Hepatocyte (in vitro differentiated cells): ENCODE measurements at regions not wholly inside any gene's neighbourhood (a gene's known extent, or its start where the extent isn't known, plus 50 kb on each side); places are given as distances from the start of the nearest gene placed in this dataset.

Source experiments
- DNase-seq: peaks from one replicate; pipeline ENCODE4 v3.0.0-alpha.2; 2016; ENCODE audit warnings: low spot score
- H2AFZ ChIP-seq: fragments of 200-600 bp; sonication (generic); 2 replicates; pipeline ENCODE4 v1.6.0; 2016; ENCODE audit warnings: antibody characterized with exemption, mild to moderate bottlenecking
- H3K27ac ChIP-seq: fragments of 200-600 bp; sonication (generic); 2 replicates; pipeline ENCODE4 v1.5.1; 2016; ENCODE audit warnings: mild to moderate bottlenecking
- H3K27me3 ChIP-seq: fragments of 200-600 bp; sonication (generic); 2 replicates; pipeline ENCODE4 v1.6.1; 2016
- H3K36me3 ChIP-seq: fragments of 200-600 bp; sonication (generic); replicated peaks from 2 replicates; pipeline ENCODE4 v1.5.1; 2016; ENCODE audit warnings: low read depth; ENCODE audit not compliant: insufficient read depth
- H3K4me1 ChIP-seq: fragments of 200-600 bp; sonication (generic); 2 replicates; pipeline ENCODE4 v1.5.1; 2016; ENCODE audit warnings: mild to moderate bottlenecking, moderate library complexity; ENCODE audit not compliant: insufficient read depth
- H3K4me2 ChIP-seq: fragments of 200-600 bp; sonication (generic); 2 replicates; pipeline ENCODE4 v1.6.0; 2016
- H3K4me3 ChIP-seq: fragments of 200-600 bp; sonication (generic); 2 replicates; pipeline ENCODE4 v1.5.1; 2016; ENCODE audit warnings: mild to moderate bottlenecking
- H3K79me2 ChIP-seq: fragments of 200-600 bp; sonication (generic); 2 replicates; pipeline ENCODE4 v1.6.0; 2017; ENCODE audit warnings: mild to moderate bottlenecking
- H3K9me2 ChIP-seq: fragments of 200-600 bp; sonication (generic); replicated peaks from 2 replicates; pipeline ENCODE4 v1.6.0; 2017; ENCODE audit warnings: mild to moderate bottlenecking; ENCODE audit not compliant: insufficient read depth
- H3K9me3 ChIP-seq: fragments of 200-600 bp; sonication (generic); 2 replicates; pipeline ENCODE4 v1.5.1; 2016; ENCODE audit warnings: low read depth, mild to moderate bottlenecking
- H4K20me1 ChIP-seq: fragments of 200-600 bp; sonication (generic); 2 replicates; pipeline ENCODE4 v1.6.0; 2016; ENCODE audit warnings: mild to moderate bottlenecking; ENCODE audit not compliant: insufficient read depth, poor library complexity, severe bottlenecking
- EZH2 ChIP-seq: fragments of 200-600 bp; sonication (generic); IDR thresholded peaks from 2 replicates; pipeline ENCODE4 v1.6.1; 2016; ENCODE audit warnings: antibody characterized with exemption, mild to moderate bottlenecking, borderline replicate concordance
- EZH2phosphoT487 ChIP-seq: fragments of 200-600 bp; sonication (generic); IDR thresholded peaks from one replicate; pipeline ENCODE4 v1.6.1; 2018; ENCODE audit warnings: antibody characterized with exemption, mild to moderate bottlenecking, low read depth, moderate library complexity; ENCODE audit not compliant: unreplicated experiment, severe bottlenecking
- WGBS: methylation state at CpG from one replicate; pipeline ENCODE4 v1.1.6; 2016; ENCODE audit warnings: low lambda C conversion rate; ENCODE audit errors: missing lambda C conversion rate; 5-methylcytosine and 5-hydroxymethylcytosine counted together
- TF ChIP-seq, protein P1 (sequence below): fragments of 200-600 bp; sonication (generic); IDR thresholded peaks from 2 replicates; pipeline ENCODE4 v1.5.1; 2016; ENCODE audit warnings: antibody characterized with exemption, mild to moderate bottlenecking; ENCODE audit not compliant: poor library complexity

DNA sequence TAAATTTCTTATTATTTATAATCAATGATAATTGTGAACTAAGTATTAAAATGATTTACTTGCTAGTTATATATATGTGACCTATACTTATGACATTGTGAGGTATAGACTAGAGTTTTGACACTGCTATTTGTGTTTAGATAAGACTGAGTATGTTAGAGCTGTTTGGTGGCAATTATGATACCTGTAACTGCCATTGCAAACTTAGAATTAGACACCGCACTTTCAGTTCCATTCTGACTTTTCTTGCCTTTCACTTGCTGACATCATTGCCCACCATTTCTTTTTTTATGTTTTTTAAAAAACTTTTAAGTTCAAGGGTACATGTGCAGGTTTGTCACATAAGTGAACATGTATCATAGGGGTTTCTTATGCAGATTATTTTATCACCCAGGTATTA is 214.5 kb downstream of the MBL2 start:
- H2AFZ ChIP-seq = no peak overlapping the region
- H3K4me1 ChIP-seq = no peaks in the 10 kb centered on the region
- DNase-seq = no peak
- no peaks in the 10 kb centered on the region for H3K36me3 ChIP-seq
- H3K4me3 ChIP-seq = no peak overlapping the region
- no peaks in the 10 kb centered on the region for H4K20me1 ChIP-seq
- H3K27ac ChIP-seq = no peak overlapping the region
- 100% methylated on average over 1 of the region's 1 CpG for WGBS
- H3K4me2 ChIP-seq = no peak overlapping the region
- TF ChIP-seq, protein P1, sequence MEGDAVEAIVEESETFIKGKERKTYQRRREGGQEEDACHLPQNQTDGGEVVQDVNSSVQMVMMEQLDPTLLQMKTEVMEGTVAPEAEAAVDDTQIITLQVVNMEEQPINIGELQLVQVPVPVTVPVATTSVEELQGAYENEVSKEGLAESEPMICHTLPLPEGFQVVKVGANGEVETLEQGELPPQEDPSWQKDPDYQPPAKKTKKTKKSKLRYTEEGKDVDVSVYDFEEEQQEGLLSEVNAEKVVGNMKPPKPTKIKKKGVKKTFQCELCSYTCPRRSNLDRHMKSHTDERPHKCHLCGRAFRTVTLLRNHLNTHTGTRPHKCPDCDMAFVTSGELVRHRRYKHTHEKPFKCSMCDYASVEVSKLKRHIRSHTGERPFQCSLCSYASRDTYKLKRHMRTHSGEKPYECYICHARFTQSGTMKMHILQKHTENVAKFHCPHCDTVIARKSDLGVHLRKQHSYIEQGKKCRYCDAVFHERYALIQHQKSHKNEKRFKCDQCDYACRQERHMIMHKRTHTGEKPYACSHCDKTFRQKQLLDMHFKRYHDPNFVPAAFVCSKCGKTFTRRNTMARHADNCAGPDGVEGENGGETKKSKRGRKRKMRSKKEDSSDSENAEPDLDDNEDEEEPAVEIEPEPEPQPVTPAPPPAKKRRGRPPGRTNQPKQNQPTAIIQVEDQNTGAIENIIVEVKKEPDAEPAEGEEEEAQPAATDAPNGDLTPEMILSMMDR = no peak
- no peaks in the 10 kb centered on the region for H3K27me3 ChIP-seq
- no peaks in the 10 kb centered on the region for H3K79me2 ChIP-seq
- no peaks in the 10 kb centered on the region for H3K9me2 ChIP-seq
- no peaks in the 10 kb centered on the region for H3K9me3 ChIP-seq

DNA sequence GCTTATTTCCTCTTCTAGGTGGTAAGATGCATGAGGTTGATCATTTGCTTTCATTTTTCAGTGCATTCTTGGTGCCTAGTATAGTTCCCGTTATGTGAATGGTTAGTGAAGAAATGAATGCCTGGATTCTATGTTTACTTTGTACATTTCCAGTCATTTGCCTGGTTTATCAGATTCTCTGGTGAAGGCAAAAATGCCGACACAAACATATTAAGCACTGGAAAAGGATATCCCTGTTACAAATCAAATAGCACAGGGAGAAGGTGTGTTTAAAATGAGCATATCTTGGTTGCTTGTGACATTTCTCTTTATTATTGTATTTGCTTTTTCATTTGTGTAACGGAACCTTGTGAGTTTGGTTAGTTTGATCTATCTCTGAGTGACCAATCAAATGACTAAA is 211.3 kb downstream of the MBL2 start:
- H3K9me2 ChIP-seq = no peaks in the 10 kb centered on the region
- H4K20me1 ChIP-seq = no peaks in the 10 kb centered on the region
- no peak for DNase-seq
- no peaks in the 10 kb centered on the region for H3K27me3 ChIP-seq
- no peak overlapping the region for H3K27ac ChIP-seq
- H3K4me3 ChIP-seq = no peak overlapping the region
- no peaks in the 10 kb centered on the region for H3K4me1 ChIP-seq
- no peak overlapping the region for H3K4me2 ChIP-seq
- 92% methylated on average over 3 of the region's 3 CpGs for WGBS
- H3K79me2 ChIP-seq = no peaks in the 10 kb centered on the region
- H2AFZ ChIP-seq = no peak overlapping the region
- TF ChIP-seq EZH2phosphoT487 (no peak), EZH2 (no peak)
- TF ChIP-seq, protein P1 = no peak
- H3K36me3 ChIP-seq = no peaks in the 10 kb centered on the region
- H3K9me3 ChIP-seq = no peaks in the 10 kb centered on the region

DNA sequence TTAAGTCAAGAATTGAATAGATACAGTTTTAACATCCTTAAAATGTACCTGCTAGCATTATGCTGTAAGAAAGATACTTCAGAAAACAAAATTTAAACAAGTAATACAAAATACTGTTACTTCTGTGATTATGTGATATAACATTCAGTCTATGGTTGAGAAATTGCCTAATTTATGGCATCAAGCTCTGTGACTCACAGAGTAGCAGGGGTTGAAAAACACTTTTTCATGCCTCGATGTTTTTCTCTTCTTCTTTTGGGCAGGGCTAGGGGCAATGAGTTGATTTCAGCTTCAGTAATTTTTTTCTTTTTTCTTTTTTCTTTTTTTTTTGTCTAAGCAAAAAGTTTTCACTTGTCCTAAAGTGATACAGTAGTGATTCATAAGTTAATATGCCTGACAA is 209.2 kb downstream of the MBL2 start:
- peaks cover 3% of the 10 kb centered on the region for H3K4me1 ChIP-seq
- no peak overlapping the region for H3K27ac ChIP-seq
- 91% methylated on average over 1 of the region's 1 CpG for WGBS
- no peaks in the 10 kb centered on the region for H3K27me3 ChIP-seq
- no peak for TF ChIP-seq EZH2phosphoT487
- no peak for TF ChIP-seq EZH2
- TF ChIP-seq, protein P1 = no peak
- no peak overlapping the region for H3K4me2 ChIP-seq
- H3K36me3 ChIP-seq = no peaks in the 10 kb centered on the region
- H3K4me3 ChIP-seq = no peak overlapping the region
- no peak for DNase-seq
- H3K79me2 ChIP-seq = no peaks in the 10 kb centered on the region
- H3K9me2 ChIP-seq = no peaks in the 10 kb centered on the region
- no peaks in the 10 kb centered on the region for H3K9me3 ChIP-seq
- H2AFZ ChIP-seq = no peak overlapping the region
- H4K20me1 ChIP-seq = no peaks in the 10 kb centered on the region
